Parathyroid adenoma (tissue), 2 donors: ENCODE measurements at regions not wholly inside any gene's neighbourhood (a gene's known extent, or its start where the extent isn't known, plus 50 kb on each side); places are given as distances from the start of the nearest gene placed in this dataset.

Source experiments
- H2AFZ ChIP-seq: fragments of 300-600 bp; sonication (generic); one replicate; pipeline ENCODE4 v1.7.0; 2017; ENCODE audit warnings: antibody characterized with exemption, mild to moderate bottlenecking
- H3K27ac ChIP-seq: fragments of 300-600 bp; sonication (generic); one replicate; pipeline ENCODE4 v1.7.0; 2017
- H3K27me3 ChIP-seq: fragments of 300-600 bp; sonication (generic); one replicate; pipeline ENCODE4 v1.7.0; 2017; ENCODE audit warnings: low read length; ENCODE audit not compliant: control insufficient read depth, insufficient read depth
- H3K36me3 ChIP-seq: fragments of 300-600 bp; sonication (generic); one replicate; pipeline ENCODE4 v1.7.0; 2017; ENCODE audit warnings: low read length; ENCODE audit not compliant: control insufficient read depth, insufficient read depth
- H3K4me1 ChIP-seq: fragments of 300-600 bp; sonication (generic); one replicate; pipeline ENCODE4 v1.7.0; 2017; ENCODE audit warnings: control low read depth
- H3K4me2 ChIP-seq: fragments of 300-600 bp; sonication (generic); one replicate; pipeline ENCODE4 v1.7.0; 2017; ENCODE audit warnings: low read length
- H3K4me3 ChIP-seq: fragments of 300-600 bp; sonication (generic); one replicate; pipeline ENCODE4 v1.7.0; 2017; ENCODE audit warnings: low read depth, low read length
- H3K79me2 ChIP-seq: fragments of 300-600 bp; sonication (generic); one replicate; pipeline ENCODE4 v1.7.0; 2017; ENCODE audit warnings: control low read depth
- H3K9ac ChIP-seq: fragments of 300-600 bp; sonication (generic); one replicate; pipeline ENCODE4 v1.7.0; 2017; ENCODE audit warnings: mild to moderate bottlenecking
- H3K9me3 ChIP-seq: fragments of 300-600 bp; sonication (generic); one replicate; pipeline ENCODE4 v1.7.0; 2017; ENCODE audit warnings: low read length; ENCODE audit not compliant: control insufficient read depth
- CTCF ChIP-seq: fragments of 300-600 bp; sonication (generic); IDR thresholded peaks from one replicate; pipeline ENCODE4 v1.7.0; 2017; ENCODE audit warnings: antibody characterized with exemption, mild to moderate bottlenecking
- donor health status: primary hyperparathyroidism.

DNA sequence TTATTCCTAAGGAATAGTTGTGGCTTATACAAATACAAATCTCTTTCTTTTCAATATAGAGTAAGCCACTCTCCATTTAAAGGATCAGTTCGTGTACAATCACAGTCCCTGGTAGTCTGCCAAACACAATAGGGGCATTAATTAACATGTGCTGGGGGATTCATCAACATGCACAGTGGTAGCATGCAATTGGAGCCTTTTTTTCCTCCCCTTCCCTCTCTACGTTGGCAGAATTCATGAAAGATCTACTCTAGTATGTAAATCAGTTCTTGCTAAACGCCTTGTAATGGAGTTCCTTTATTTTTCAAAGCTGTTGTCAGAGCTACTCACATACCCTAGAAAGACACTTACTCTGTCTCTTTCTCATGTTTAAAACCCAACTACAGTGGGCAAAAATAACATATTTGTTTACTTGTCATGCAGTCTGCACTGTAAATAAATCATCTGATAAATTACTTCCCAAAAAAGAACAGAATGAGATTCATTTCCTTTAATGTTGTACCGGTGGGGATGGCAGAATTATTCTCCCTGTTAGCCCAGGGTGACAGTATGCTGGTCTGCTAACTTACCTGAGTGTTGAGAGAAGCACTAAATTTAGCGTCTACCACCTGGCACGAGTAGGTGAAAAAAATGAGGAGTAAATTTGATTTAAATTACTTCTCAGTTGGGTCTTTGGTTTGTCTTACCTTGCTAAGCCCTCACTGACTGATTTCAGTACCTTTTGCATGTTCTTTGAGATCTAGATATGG, 341.5 kb upstream of the CCNH start:
- Histone ChIP-seq H3K4me3 (no peak overlapping the region), H3K79me2 (no peaks in the 10 kb centered on the region), H3K27ac (no peak overlapping the region), H3K9ac (no peak overlapping the region), H3K4me2 (no peak overlapping the region), H2AFZ (no peak overlapping the region), H3K36me3 (no peaks in the 10 kb centered on the region), H3K9me3 (no peaks in the 10 kb centered on the region), H3K4me1 (no peaks in the 10 kb centered on the region), H3K27me3 (no peaks in the 10 kb centered on the region)
- TF ChIP-seq CTCF: no peak

DNA sequence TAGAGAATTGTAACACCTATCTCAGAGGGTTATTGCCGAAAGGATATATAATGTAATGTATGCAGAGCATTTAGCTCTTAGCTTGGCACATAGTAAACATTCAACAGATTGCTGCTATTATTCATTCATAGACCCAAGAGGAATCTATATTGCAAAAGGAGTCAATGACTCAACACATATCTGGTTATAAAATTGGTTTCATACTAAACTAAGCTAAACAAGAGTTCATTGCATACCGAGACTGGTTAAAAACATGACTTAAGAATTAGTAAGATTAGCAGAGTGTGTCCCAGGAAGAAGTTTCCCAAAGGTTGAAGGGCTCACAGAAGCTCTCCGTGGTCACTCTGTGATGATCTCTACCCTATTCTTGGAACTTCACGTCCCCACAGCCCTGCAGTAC, 339.6 kb upstream of the CCNH start:
- no peak for TF ChIP-seq CTCF
- no peak overlapping the region for H3K4me3 ChIP-seq
- H3K36me3 ChIP-seq: no peaks in the 10 kb centered on the region
- no peak overlapping the region for H3K4me2 ChIP-seq
- no peaks in the 10 kb centered on the region for H3K27me3 ChIP-seq
- H2AFZ ChIP-seq: no peak overlapping the region
- no peak overlapping the region for H3K27ac ChIP-seq
- H3K79me2 ChIP-seq: no peaks in the 10 kb centered on the region
- H3K9me3 ChIP-seq: no peaks in the 10 kb centered on the region
- H3K4me1 ChIP-seq: no peaks in the 10 kb centered on the region
- H3K9ac ChIP-seq: no peak overlapping the region

- Histone ChIP-seq H3K36me3 (no peaks in the 10 kb centered on the region), H2AFZ (no peak overlapping the region), H3K4me2 (no peak overlapping the region), H3K4me1 (no peaks in the 10 kb centered on the region), H3K9ac (no peak overlapping the region), H3K9me3 (no peaks in the 10 kb centered on the region), H3K27me3 (no peaks in the 10 kb centered on the region), H3K79me2 (no peaks in the 10 kb centered on the region), H3K4me3 (no peak overlapping the region), H3K27ac (no peak overlapping the region)
- no peak for TF ChIP-seq CTCF
Observed at GRCh38 chr5:87751824-87752223, 339.1 kb upstream of the CCNH start.

DNA sequence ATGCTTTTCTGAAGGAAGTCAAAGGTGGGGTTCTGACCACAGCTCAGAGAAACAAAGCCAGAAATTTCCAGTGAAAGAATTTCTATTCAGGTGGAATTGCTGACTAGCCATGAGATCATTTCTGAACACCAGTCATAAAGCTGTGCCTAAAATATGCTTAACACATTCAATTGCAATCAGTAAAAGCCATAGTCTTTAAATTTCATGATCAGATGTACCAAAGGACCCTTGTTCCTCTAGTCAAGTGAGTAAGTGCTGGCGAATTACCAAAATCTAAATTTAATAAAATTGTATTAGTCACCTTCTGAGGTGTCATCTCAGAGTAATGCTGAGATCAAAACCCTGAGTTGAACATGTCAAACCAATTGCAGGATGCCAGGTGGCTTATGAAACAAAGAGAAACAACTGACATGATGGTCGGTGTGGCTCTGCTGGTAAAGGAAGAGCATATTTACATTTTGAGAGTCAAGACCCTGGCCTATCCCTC, 334.2 kb upstream of the CCNH start:
- H3K36me3 ChIP-seq: no peaks in the 10 kb centered on the region
- H3K79me2 ChIP-seq: no peaks in the 10 kb centered on the region
- no peaks in the 10 kb centered on the region for H3K4me1 ChIP-seq

More for the DNA sequence above, 334.2 kb upstream of the CCNH start:
- no peaks in the 10 kb centered on the region for H3K27me3 ChIP-seq
- no peaks in the 10 kb centered on the region for H3K9me3 ChIP-seq
- TF ChIP-seq CTCF: no peak
- H2AFZ ChIP-seq: no peak overlapping the region
- H3K4me2 ChIP-seq: no peak overlapping the region
- no peak overlapping the region for H3K4me3 ChIP-seq
- H3K27ac ChIP-seq: no peak overlapping the region
- H3K9ac ChIP-seq: no peak overlapping the region
